H1 (cell line): ENCODE measurements at regions not wholly inside any gene's neighbourhood (a gene's known extent, or its start where the extent isn't known, plus 50 kb on each side); places are given as distances from the start of the nearest gene placed in this dataset.

ENCODE experiments used
- CTCF ChIA-PET: fragments of 300-600 bp; sonication (Branson Sonifier 250); formaldehyde crosslinking; loops from one replicate; lab custom pipeline; 2021; ENCODE audit not compliant: partially characterized antibody; lab: Charles Lee
- POLR2A ChIA-PET: fragments of 300-600 bp; sonication (Branson Sonifier 250); formaldehyde crosslinking; loops from one replicate; lab custom pipeline; 2021; ENCODE audit warnings: inconsistent platforms; ENCODE audit not compliant: partially characterized antibody; lab: Charles Lee
- DNase-seq, 2 experiments: peaks; one replicate each; pipeline versions ENCODE4 v3.0.0 to v3.0.0-alpha.2; 2010 to 2022; ENCODE audit warnings: low spot score in 2 of 2, low read depth in 1 of 2, mixed read lengths in 1 of 2
- FAIRE-seq: peaks from 2 replicates; lab custom pipeline; 2011; peaks lifted over from hg19 to GRCh38; lab: Jason Lieb, UNC
- H2AFZ ChIP-seq: 2 replicates; pipeline ENCODE4 v1.8.1; 2012; ENCODE audit warnings: low read length, inconsistent platforms
- H2AK5ac ChIP-seq: 2 replicates; pipeline ENCODE4 v1.6.1; 2013; ENCODE audit warnings: low read depth, low read length
- H2BK120ac ChIP-seq: replicated peaks from 2 replicates; pipeline ENCODE3; 2013; ENCODE audit warnings: low read depth, low read length, inconsistent platforms
- H2BK12ac ChIP-seq: 2 replicates; pipeline ENCODE4 v1.6.1; 2013; ENCODE audit warnings: low read depth, low read length
- H2BK15ac ChIP-seq: 2 replicates; pipeline ENCODE4 v1.6.1; 2013; ENCODE audit warnings: low read length
- H2BK20ac ChIP-seq: 2 replicates; pipeline ENCODE4 v1.6.1; 2013; ENCODE audit warnings: low read length
- H2BK5ac ChIP-seq: 2 replicates; pipeline ENCODE4 v1.6.1; 2013; ENCODE audit warnings: low read depth, low read length
- H3K14ac ChIP-seq: 2 replicates; pipeline ENCODE4 v1.6.1; 2013; ENCODE audit warnings: inconsistent platforms; ENCODE audit not compliant: insufficient read length
- H3K18ac ChIP-seq: 2 replicates; pipeline ENCODE4 v1.6.1; 2013; ENCODE audit warnings: low read length; ENCODE audit errors: extremely low read depth
- H3K23ac ChIP-seq: 2 replicates; pipeline ENCODE4 v1.6.1; 2013; ENCODE audit warnings: inconsistent platforms; ENCODE audit not compliant: insufficient read length
- H3K23me2 ChIP-seq: 2 replicates; pipeline ENCODE4 v1.6.1; 2013; ENCODE audit warnings: low read depth, low read length
- H3K27ac ChIP-seq: 2 replicates; pipeline ENCODE4 v1.6.1; 2011; ENCODE audit warnings: low read depth, low read length, inconsistent platforms
- H3K27me3 ChIP-seq, 4 experiments: replicated peaks in 1 of 4; 1 replicate in 1 of 4; 2 replicates in 3 of 4; pipeline versions ENCODE4 v1.6.1 to v1.8.1; 2011 to 2013; ENCODE audit warnings: low read length in 3 of 4, mild to moderate bottlenecking in 3 of 4, inconsistent platforms in 2 of 4, mixed read lengths in 2 of 4, moderate library complexity in 1 of 4; ENCODE audit not compliant: control insufficient read depth in 3 of 4, insufficient read depth in 3 of 4; ENCODE audit errors: extremely low read depth in 1 of 4
- H3K36me3 ChIP-seq, 4 experiments: 2 replicates each; pipeline versions ENCODE4 v1.6.1 to v1.8.1; 2011 to 2013; ENCODE audit warnings: mild to moderate bottlenecking in 4 of 4, low read length in 3 of 4, moderate library complexity in 2 of 4, control low read depth in 1 of 4, inconsistent platforms in 1 of 4; ENCODE audit not compliant: insufficient read depth in 4 of 4, control insufficient read depth in 2 of 4
- H3K4ac ChIP-seq: replicated peaks from 2 replicates; pipeline ENCODE3; 2013; ENCODE audit warnings: low read length, low read depth, mixed read lengths, inconsistent platforms; ENCODE audit not compliant: insufficient read length
- H3K4me1 ChIP-seq, 4 experiments: replicated peaks in 1 of 4; 1 replicate in 1 of 4; 2 replicates in 3 of 4; pipeline versions ENCODE4 v1.6.1 to v1.8.1; 2011 to 2013; ENCODE audit warnings: low read length in 3 of 4, inconsistent platforms in 2 of 4, mixed read lengths in 1 of 4; ENCODE audit not compliant: insufficient read depth in 4 of 4, control insufficient read depth in 3 of 4
- H3K4me2 ChIP-seq, 2 experiments: 2 replicates each; pipeline versions ENCODE4 v1.6.1 to v1.8.1; 2011 to 2013; ENCODE audit warnings: low read depth in 2 of 2, low read length in 2 of 2, control low read depth in 1 of 2, inconsistent platforms in 1 of 2, mild to moderate bottlenecking in 1 of 2; ENCODE audit not compliant: insufficient read depth in 1 of 2
- H3K4me3 ChIP-seq, 4 experiments: fragments of 200-600, 300-600 bp in 1 of 4; sonication (generic), shearing (Covaris generic), sonication (Bioruptor Twin) in 1 of 4; 2 replicates each; pipeline versions ENCODE4 v1.5.1 to v1.8.1; 2011 to 2016; ENCODE audit warnings: low read length in 4 of 4, low read depth in 3 of 4, control low read depth in 2 of 4, inconsistent platforms in 2 of 4, mild to moderate bottlenecking in 2 of 4, mixed read lengths in 1 of 4, moderate library complexity in 1 of 4; ENCODE audit not compliant: insufficient read depth in 2 of 4; ENCODE audit errors: extremely low read depth in 1 of 4
- H3K56ac ChIP-seq: replicated peaks from 2 replicates; pipeline ENCODE3; 2013; ENCODE audit warnings: low read depth, mild to moderate bottlenecking, mixed read lengths, low read length, inconsistent platforms; ENCODE audit not compliant: insufficient read length
- H3K79me1 ChIP-seq: 2 replicates; pipeline ENCODE4 v1.6.1; 2013; ENCODE audit warnings: low read depth, low read length, control low read depth
- H3K79me2 ChIP-seq, 2 experiments: 2 replicates each; pipeline versions ENCODE4 v1.6.1 to v1.8.1; 2012 to 2013; ENCODE audit warnings: low read length in 2 of 2, mild to moderate bottlenecking in 2 of 2, inconsistent platforms in 1 of 2; ENCODE audit not compliant: insufficient read depth in 2 of 2, control insufficient read depth in 1 of 2
- H3K9ac ChIP-seq, 4 experiments: replicated peaks in 1 of 4; 1 replicate in 1 of 4; 2 replicates in 3 of 4; pipeline versions ENCODE4 v1.6.1 to v1.8.1; 2011 to 2013; ENCODE audit warnings: low read depth in 3 of 4, low read length in 3 of 4, control low read depth in 2 of 4, mild to moderate bottlenecking in 2 of 4, moderate library complexity in 2 of 4, inconsistent platforms in 1 of 4; ENCODE audit errors: extremely low read depth in 1 of 4
- H3K9me3 ChIP-seq, 2 experiments: 2 replicates each; pipeline versions ENCODE4 v1.6.1 to v1.8.1; 2012 to 2013; ENCODE audit warnings: mild to moderate bottlenecking in 2 of 2, moderate library complexity in 2 of 2, control low read depth in 1 of 2, inconsistent platforms in 1 of 2, low read depth in 1 of 2, low read length in 1 of 2, mixed read lengths in 1 of 2; ENCODE audit not compliant: insufficient read depth in 2 of 2
- H4K20me1 ChIP-seq, 2 experiments: replicated peaks in 1 of 2; 2 replicates each; pipeline versions ENCODE3 to v1.8.1; 2011 to 2013; ENCODE audit warnings: inconsistent platforms in 2 of 2, low read length in 2 of 2, mild to moderate bottlenecking in 1 of 2; ENCODE audit not compliant: insufficient read depth in 2 of 2, control insufficient read depth in 1 of 2
- H4K5ac ChIP-seq: 2 replicates; pipeline ENCODE4 v1.6.1; 2013; ENCODE audit warnings: low read length, low read depth, mixed read lengths, inconsistent platforms; ENCODE audit not compliant: insufficient read length
- H4K8ac ChIP-seq: 2 replicates; pipeline ENCODE4 v1.8.0; 2013; ENCODE audit warnings: mild to moderate bottlenecking, moderate library complexity, low read length, inconsistent platforms; ENCODE audit not compliant: insufficient read depth; ENCODE audit errors: extremely low read depth
- H4K91ac ChIP-seq: replicated peaks from 2 replicates; pipeline ENCODE3; 2013; ENCODE audit warnings: low read length, mixed read lengths, inconsistent platforms; ENCODE audit not compliant: insufficient read length
- EGR1 ChIP-seq: IDR thresholded peaks from 2 replicates; pipeline ENCODE4 v1.6.1; 2011; ENCODE audit warnings: low read depth, low read length, borderline replicate concordance
- GABPA ChIP-seq: IDR thresholded peaks from 2 replicates; pipeline ENCODE4 v1.6.1; 2011; ENCODE audit warnings: mild to moderate bottlenecking, low read length, moderate library complexity, borderline replicate concordance; ENCODE audit not compliant: insufficient read depth
- WGBS, 2 experiments: shearing (Covaris generic) in 1 of 2; methylation state at CpG; one replicate each; pipeline versions ENCODE4 v1.1.6 to v1.1.7; 2013 to 2015; ENCODE audit warnings: low lambda C conversion rate in 2 of 2, mixed read lengths in 2 of 2, inconsistent platforms in 1 of 2, low coverage in 1 of 2, missing lambda C conversion rate in 1 of 2; ENCODE audit not compliant: insufficient replicate concordance in 2 of 2, insufficient coverage in 1 of 2, insufficient read length in 1 of 2; ENCODE audit errors: extremely low coverage in 1 of 2, missing lambda C conversion rate in 1 of 2; 5-methylcytosine and 5-hydroxymethylcytosine counted together

DNA sequence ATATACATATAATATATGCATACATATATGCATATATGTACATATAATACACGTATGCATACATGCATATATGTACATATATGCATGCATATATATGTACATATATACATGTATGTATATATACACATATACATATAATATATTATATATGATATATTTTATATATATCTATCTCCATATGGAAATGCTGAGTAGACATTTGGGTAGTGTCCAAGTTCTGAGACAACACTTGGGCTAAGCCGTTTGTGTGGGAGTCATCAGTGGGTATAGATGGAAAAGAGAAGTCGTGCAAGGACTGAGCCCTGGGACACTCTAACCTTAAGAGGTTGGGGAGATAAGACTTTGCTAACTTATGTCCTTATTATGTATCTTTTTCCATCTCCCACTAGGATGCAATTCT lies 165.2 kb upstream of the PODXL start:
- no peak overlapping the region for H3K56ac ChIP-seq
- 83% methylated on average over 3 of the region's 3 CpGs; no CpG with 5 or more reads in 1 of the 2 experiments for WGBS, 2 experiments
- no peak overlapping the region for H2BK20ac ChIP-seq
- no peak overlapping the region for H2BK15ac ChIP-seq
- H3K27ac ChIP-seq: no peak overlapping the region
- no peaks in the 10 kb centered on the region for H3K27me3 ChIP-seq
- no peak overlapping the region for H2BK5ac ChIP-seq
- H2AFZ ChIP-seq: no peak overlapping the region
- no peak for TF ChIP-seq EGR1
- TF ChIP-seq GABPA: no peak
- TF ChIP-seq, all 59 proteins: peak for 0
- no peak overlapping the region for H4K91ac ChIP-seq
- no peak for DNase-seq
- ChIA-PET CTCF (interaction anchor here (0.6 to 2.5 kb wide), 5 partner anchors 9 to 228 kb away, joined by 3 to 9 read pairs (median 3); no protein-coding TSS in a partner anchor), POLR2A (no interaction called here)
- no peak overlapping the region for H3K14ac ChIP-seq
- no peak overlapping the region for H4K8ac ChIP-seq
- H4K5ac ChIP-seq: no peak overlapping the region
- H2AK5ac ChIP-seq: no peak overlapping the region
- no peak overlapping the region for H3K23ac ChIP-seq
- H3K4me1 ChIP-seq: peaks cover 0 to under 1% (median 0%) of the 10 kb centered on the region in 4 experiments; a peak in 1 of 7 replicates
- H3K9me3 ChIP-seq: no peaks in the 10 kb centered on the region
- H3K18ac ChIP-seq: no peak overlapping the region
- H3K79me1 ChIP-seq: no peaks in the 10 kb centered on the region
- H2BK120ac ChIP-seq: no peak overlapping the region
- H3K9ac ChIP-seq: no peak overlapping the region
- no peak overlapping the region for H3K4ac ChIP-seq
- no peaks in the 10 kb centered on the region for H4K20me1 ChIP-seq
- no peak overlapping the region for H3K4me2 ChIP-seq
- H3K36me3 ChIP-seq: no peaks in the 10 kb centered on the region
- no peak for FAIRE-seq
- no peaks in the 10 kb centered on the region for H3K79me2 ChIP-seq
- no peak overlapping the region for H2BK12ac ChIP-seq
- H3K23me2 ChIP-seq: no peaks in the 10 kb centered on the region
- no peak overlapping the region for H3K4me3 ChIP-seq
